Liver (tissue), 8 donors: ENCODE measurements at regions not wholly inside any gene's neighbourhood (a gene's known extent, or its start where the extent isn't known, plus 50 kb on each side); places are given as distances from the start of the nearest gene placed in this dataset.

Source experiments
- DNase-seq: peaks from one replicate; pipeline ENCODE4 v3.0.0-alpha.2; 2017; ENCODE audit warnings: low spot score
- H3K27ac ChIP-seq, 2 donors: one replicate each; pipeline ENCODE4 v1.7.0; 2013; ENCODE audit warnings: inconsistent platforms in 2 of 2, low read length in 2 of 2, control low read depth in 1 of 2, low read depth in 1 of 2, mild to moderate bottlenecking in 1 of 2
- H3K27me3 ChIP-seq, 4 donors: one replicate each; pipeline versions ENCODE4 v1.6.1 to v1.7.0; 2013; ENCODE audit warnings: low read length in 3 of 4, inconsistent platforms in 1 of 4, mild to moderate bottlenecking in 1 of 4, moderate library complexity in 1 of 4; ENCODE audit not compliant: control insufficient read depth in 4 of 4, insufficient read depth in 4 of 4
- H3K36me3 ChIP-seq, 4 donors: one replicate each; pipeline versions ENCODE4 v1.6.1 to v1.7.0; 2013; ENCODE audit warnings: low read length in 3 of 4, mild to moderate bottlenecking in 3 of 4, low read depth in 1 of 4, moderate library complexity in 1 of 4; ENCODE audit not compliant: control insufficient read depth in 4 of 4, insufficient read depth in 3 of 4
- H3K4me1 ChIP-seq, 4 donors: one replicate each; pipeline versions ENCODE4 v1.6.1 to v1.7.0; 2013; ENCODE audit warnings: low read length in 3 of 4, mild to moderate bottlenecking in 3 of 4, moderate library complexity in 1 of 4; ENCODE audit not compliant: control insufficient read depth in 4 of 4, insufficient read depth in 4 of 4
- H3K4me3 ChIP-seq, 3 donors: one replicate each; pipeline versions ENCODE4 v1.6.1 to v1.7.0; 2013; ENCODE audit warnings: low read length in 3 of 3, control low read depth in 1 of 3, low read depth in 1 of 3, mild to moderate bottlenecking in 1 of 3
- H3K9ac ChIP-seq, 2 donors: one replicate each; pipeline ENCODE4 v1.7.0; 2013; ENCODE audit warnings: low read length in 2 of 2, mild to moderate bottlenecking in 2 of 2, moderate library complexity in 2 of 2, control low read depth in 1 of 2, low read depth in 1 of 2
- H3K9me3 ChIP-seq, 4 donors: one replicate each; pipeline versions ENCODE4 v1.6.1 to v1.7.0; 2013; ENCODE audit warnings: low read length in 3 of 4; ENCODE audit not compliant: control insufficient read depth in 4 of 4
- FOXA1 ChIP-seq: IDR thresholded peaks from 2 replicates; pipeline ENCODE4 v1.6.1; 2016; ENCODE audit warnings: antibody characterized with exemption
- FOXA2 ChIP-seq: IDR thresholded peaks from 2 replicates; pipeline ENCODE4 v1.6.1; 2016; ENCODE audit warnings: antibody characterized with exemption
- GABPA ChIP-seq, 2 donors: IDR thresholded peaks in 1 of 2; conservative IDR thresholded peaks in 1 of 2; 2 replicates each; pipeline ENCODE4 v1.6.1; 2016; ENCODE audit warnings: antibody characterized with exemption in 2 of 2, mild to moderate bottlenecking in 1 of 2, moderate library complexity in 1 of 2
- HNF4A ChIP-seq, 2 donors: conservative IDR thresholded peaks; 2 replicates each; pipeline ENCODE4 v1.6.1; 2016; ENCODE audit warnings: antibody characterized with exemption in 2 of 2, mild to moderate bottlenecking in 2 of 2
- HNF4G ChIP-seq: IDR thresholded peaks from 2 replicates; pipeline ENCODE4 v1.6.1; 2016; ENCODE audit warnings: antibody characterized with exemption
- JUND ChIP-seq, 2 donors: IDR thresholded peaks; 2 replicates each; pipeline ENCODE4 v1.6.1; 2016; ENCODE audit warnings: antibody characterized with exemption in 2 of 2
- NR2F2 ChIP-seq: IDR thresholded peaks from 2 replicates; pipeline ENCODE4 v1.6.1; 2016; ENCODE audit warnings: antibody characterized with exemption
- RAD21 ChIP-seq, 2 donors: IDR thresholded peaks; 2 replicates each; pipeline ENCODE4 v1.6.1; 2016; ENCODE audit warnings: antibody characterized with exemption in 2 of 2, mild to moderate bottlenecking in 2 of 2
- RXRA ChIP-seq, 2 donors: IDR thresholded peaks; 2 replicates each; pipeline ENCODE4 v1.6.1; 2017 to 2018; ENCODE audit warnings: antibody characterized with exemption in 2 of 2, mild to moderate bottlenecking in 1 of 2
- TAF1 ChIP-seq: conservative IDR thresholded peaks from 2 replicates; pipeline ENCODE4 v1.6.1; 2016; ENCODE audit warnings: antibody characterized with exemption, mild to moderate bottlenecking
- YY1 ChIP-seq: IDR thresholded peaks from 2 replicates; pipeline ENCODE4 v1.6.1; 2016; ENCODE audit warnings: antibody characterized with exemption, mild to moderate bottlenecking
- WGBS: extraction: QIAGEN DNeasy Blood & Tissue Kit; methylation state at CpG from one replicate; pipeline ENCODE4 v1.1.7; 2013; 5-methylcytosine and 5-hydroxymethylcytosine counted together
- TF ChIP-seq, protein P1 (sequence below): fragments of 150-350 bp; IDR thresholded peaks from 2 replicates; pipeline ENCODE4 v1.5.1; 2017; ENCODE audit warnings: improper control_type of control experiment, low read depth, low read length; ENCODE audit not compliant: missing input control
- TF ChIP-seq, protein P2 (sequence below): IDR thresholded peaks from 2 replicates; pipeline ENCODE4 v1.6.1; 2016; ENCODE audit warnings: antibody characterized with exemption
- TF ChIP-seq, protein P3 (sequence below): IDR thresholded peaks from 2 replicates; pipeline ENCODE4 v1.6.1; 2016; ENCODE audit warnings: antibody characterized with exemption
- donor health status: healthy.
- donor health status: healthy.
- donor health status: healthy.
- donor health status: healthy.
- donor health status: healthy.

GRCh38 chr1:199684686-199685273 lies 342.7 kb upstream of the NR5A2 start:
- Histone ChIP-seq H3K4me1 (no peaks in the 10 kb centered on the region), H3K36me3 (no peaks in the 10 kb centered on the region), H3K9me3 (no peaks in the 10 kb centered on the region), H3K27ac (no peak overlapping the region), H3K4me3 (no peak overlapping the region), H3K27me3 (no peaks in the 10 kb centered on the region), H3K9ac (no peak overlapping the region)
- no peak for DNase-seq
- TF ChIP-seq GABPA (IDR thresholded peaks at IDR 0.05 in 1 of 2, conservative IDR thresholded peaks at IDR 0.05 in 1 of 2) (no peak), YY1 (no peak), RAD21 (IDR thresholded peaks at IDR 0.05) (peak; percentile 98 to 100), NR2F2 (no peak), FOXA2 (peak; percentile 12), TAF1 (no peak), HNF4A (conservative IDR thresholded peaks at IDR 0.05) (no peak), RXRA (IDR thresholded peaks at IDR 0.05) (peak in 1 of 2 donors; percentile 7), FOXA1 (no peak), JUND (IDR thresholded peaks at IDR 0.05) (no peak)
- TF ChIP-seq, protein P1, sequence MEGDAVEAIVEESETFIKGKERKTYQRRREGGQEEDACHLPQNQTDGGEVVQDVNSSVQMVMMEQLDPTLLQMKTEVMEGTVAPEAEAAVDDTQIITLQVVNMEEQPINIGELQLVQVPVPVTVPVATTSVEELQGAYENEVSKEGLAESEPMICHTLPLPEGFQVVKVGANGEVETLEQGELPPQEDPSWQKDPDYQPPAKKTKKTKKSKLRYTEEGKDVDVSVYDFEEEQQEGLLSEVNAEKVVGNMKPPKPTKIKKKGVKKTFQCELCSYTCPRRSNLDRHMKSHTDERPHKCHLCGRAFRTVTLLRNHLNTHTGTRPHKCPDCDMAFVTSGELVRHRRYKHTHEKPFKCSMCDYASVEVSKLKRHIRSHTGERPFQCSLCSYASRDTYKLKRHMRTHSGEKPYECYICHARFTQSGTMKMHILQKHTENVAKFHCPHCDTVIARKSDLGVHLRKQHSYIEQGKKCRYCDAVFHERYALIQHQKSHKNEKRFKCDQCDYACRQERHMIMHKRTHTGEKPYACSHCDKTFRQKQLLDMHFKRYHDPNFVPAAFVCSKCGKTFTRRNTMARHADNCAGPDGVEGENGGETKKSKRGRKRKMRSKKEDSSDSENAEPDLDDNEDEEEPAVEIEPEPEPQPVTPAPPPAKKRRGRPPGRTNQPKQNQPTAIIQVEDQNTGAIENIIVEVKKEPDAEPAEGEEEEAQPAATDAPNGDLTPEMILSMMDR = peak; percentile 93
- TF ChIP-seq, protein P2, sequence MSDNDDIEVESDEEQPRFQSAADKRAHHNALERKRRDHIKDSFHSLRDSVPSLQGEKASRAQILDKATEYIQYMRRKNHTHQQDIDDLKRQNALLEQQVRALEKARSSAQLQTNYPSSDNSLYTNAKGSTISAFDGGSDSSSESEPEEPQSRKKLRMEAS = peak; percentile 39
- TF ChIP-seq, protein P3, sequence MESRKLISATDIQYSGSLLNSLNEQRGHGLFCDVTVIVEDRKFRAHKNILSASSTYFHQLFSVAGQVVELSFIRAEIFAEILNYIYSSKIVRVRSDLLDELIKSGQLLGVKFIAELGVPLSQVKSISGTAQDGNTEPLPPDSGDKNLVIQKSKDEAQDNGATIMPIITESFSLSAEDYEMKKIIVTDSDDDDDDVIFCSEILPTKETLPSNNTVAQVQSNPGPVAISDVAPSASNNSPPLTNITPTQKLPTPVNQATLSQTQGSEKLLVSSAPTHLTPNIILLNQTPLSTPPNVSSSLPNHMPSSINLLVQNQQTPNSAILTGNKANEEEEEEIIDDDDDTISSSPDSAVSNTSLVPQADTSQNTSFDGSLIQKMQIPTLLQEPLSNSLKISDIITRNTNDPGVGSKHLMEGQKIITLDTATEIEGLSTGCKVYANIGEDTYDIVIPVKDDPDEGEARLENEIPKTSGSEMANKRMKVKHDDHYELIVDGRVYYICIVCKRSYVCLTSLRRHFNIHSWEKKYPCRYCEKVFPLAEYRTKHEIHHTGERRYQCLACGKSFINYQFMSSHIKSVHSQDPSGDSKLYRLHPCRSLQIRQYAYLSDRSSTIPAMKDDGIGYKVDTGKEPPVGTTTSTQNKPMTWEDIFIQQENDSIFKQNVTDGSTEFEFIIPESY = no peak
- WGBS = 89% methylated on average over 1 of the region's 1 CpG

GRCh38 chr1:199685369-199685768 lies 342.1 kb upstream of the NR5A2 start:
- no peak overlapping the region for H3K9ac ChIP-seq
- no peaks in the 10 kb centered on the region for H3K9me3 ChIP-seq
- WGBS = 45% methylated on average over 2 of the region's 2 CpGs
- H3K4me3 ChIP-seq = no peak overlapping the region
- H3K27me3 ChIP-seq = no peaks in the 10 kb centered on the region
- no peak for DNase-seq
- H3K36me3 ChIP-seq = no peaks in the 10 kb centered on the region
- no peaks in the 10 kb centered on the region for H3K4me1 ChIP-seq
- TF ChIP-seq HNF4A (conservative IDR thresholded peaks at IDR 0.05) = no peak
- TF ChIP-seq JUND (IDR thresholded peaks at IDR 0.05) = peak in 1 of 2 donors; percentile 57
- TF ChIP-seq RXRA (IDR thresholded peaks at IDR 0.05) = peak in 1 of 2 donors; percentile 21
- no peak overlapping the region for H3K27ac ChIP-seq

DNA sequence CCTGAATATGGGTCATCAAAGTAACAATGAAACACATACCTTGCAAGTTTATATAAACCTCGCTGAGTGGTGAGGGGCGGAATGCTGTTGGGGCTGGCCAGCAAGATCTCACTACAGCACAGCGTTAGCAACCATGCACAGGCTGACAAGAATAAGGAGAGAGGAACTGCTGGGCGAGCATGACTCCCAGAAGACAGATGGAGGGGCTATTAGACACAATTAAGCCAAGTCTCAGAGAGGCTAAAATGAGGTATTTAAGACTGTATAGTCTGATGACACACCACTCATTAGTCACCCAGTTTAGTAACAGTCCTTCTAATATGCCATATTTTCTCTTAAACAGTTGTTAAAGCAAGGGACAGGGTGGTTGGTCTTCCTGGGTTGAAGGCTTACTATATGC lies 340.2 kb upstream of the NR5A2 start:
- H3K27me3 ChIP-seq = no peaks in the 10 kb centered on the region
- H3K9me3 ChIP-seq = no peaks in the 10 kb centered on the region
- no peak overlapping the region for H3K9ac ChIP-seq
- H3K4me1 ChIP-seq = no peaks in the 10 kb centered on the region
- no peak for DNase-seq
- no peaks in the 10 kb centered on the region for H3K36me3 ChIP-seq
- TF ChIP-seq HNF4G (no peak), TAF1 (no peak)
- WGBS = 93% methylated on average over 4 of the region's 4 CpGs
- H3K27ac ChIP-seq = no peak overlapping the region
- no peak overlapping the region for H3K4me3 ChIP-seq
